Tibial artery (tissue), 4 donors: ENCODE measurements at regions not wholly inside any gene's neighbourhood (a gene's known extent, or its start where the extent isn't known, plus 50 kb on each side); places are given as distances from the start of the nearest gene placed in this dataset.

Experiments used
- DNase-seq, 2 donors: peaks; one replicate each; pipeline ENCODE4 v3.0.0-alpha.2; 2019
- H3K27ac ChIP-seq, 2 donors: fragments of 200-600 bp; sonication (generic) in 1 of 2; 1 replicate in 1 of 2; 2 replicates in 1 of 2; pipeline ENCODE4 v1.5.1; 2018 to 2019; ENCODE audit warnings: mild to moderate bottlenecking in 1 of 2
- H3K27me3 ChIP-seq, 2 donors: fragments of 200-600 bp; sonication (generic) in 1 of 2; one replicate each; pipeline versions ENCODE4 v1.5.1 to v1.6.0; 2016 to 2019
- H3K36me3 ChIP-seq, 3 donors: fragments of 200-600 bp; sonication (generic) in 2 of 3; one replicate each; pipeline ENCODE4 v1.5.1; 2016 to 2019; ENCODE audit warnings: mild to moderate bottlenecking in 2 of 3
- H3K4me1 ChIP-seq, 4 donors: fragments of 200-600 bp; sonication (generic) in 2 of 4; 1 replicate in 3 of 4; 2 replicates in 1 of 4; pipeline ENCODE4 v1.5.1; 2016 to 2019
- H3K4me3 ChIP-seq, 2 donors: fragments of 200-600 bp; sonication (generic) in 1 of 2; 1 replicate in 1 of 2; 2 replicates in 1 of 2; pipeline ENCODE4 v1.5.1; 2018 to 2019; ENCODE audit warnings: mild to moderate bottlenecking in 2 of 2
- H3K9me3 ChIP-seq, 3 donors: fragments of 200-600 bp; sonication (generic) in 1 of 3; one replicate each; pipeline ENCODE4 v1.5.1; 2016 to 2019
- intact Hi-C: fragments of 100-400 bp; cut with DNase I; formaldehyde crosslinking; loops from one replicate; pipeline ENCODE4 v1.15.0; 2023; ENCODE audit warnings: low total_unique reads
- TF ChIP-seq, protein P1 (sequence below), 2 experiments: fragments of 200-600 bp in 1 of 2; fragments of 450-650 bp in 1 of 2; IDR thresholded peaks; one replicate each; pipeline ENCODE4 v1.5.1; 2017 to 2019; ENCODE audit warnings: antibody characterized with exemption in 2 of 2, mild to moderate bottlenecking in 1 of 2, moderate library complexity in 1 of 2

DNA sequence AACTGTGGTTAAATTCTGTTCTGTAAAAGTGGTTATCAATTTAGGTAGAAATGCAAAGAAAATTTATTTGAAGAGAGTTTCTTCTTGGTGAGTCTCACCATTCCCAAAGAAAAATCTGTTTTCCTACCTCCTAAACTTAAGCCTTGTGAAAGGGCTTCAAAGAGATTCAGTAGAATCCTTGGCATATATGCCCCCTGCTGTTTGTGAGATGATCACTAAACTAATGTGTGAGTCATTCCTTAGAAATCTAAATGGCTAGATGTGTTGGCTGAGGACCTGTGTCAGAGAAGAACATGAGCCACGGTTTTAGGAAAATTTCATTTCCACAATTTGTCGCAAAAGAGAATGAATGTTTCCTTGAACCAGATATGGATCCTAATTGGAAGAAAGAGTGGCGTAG lies 260.9 kb downstream of the SLC7A11 start:
- TF ChIP-seq, protein P1, sequence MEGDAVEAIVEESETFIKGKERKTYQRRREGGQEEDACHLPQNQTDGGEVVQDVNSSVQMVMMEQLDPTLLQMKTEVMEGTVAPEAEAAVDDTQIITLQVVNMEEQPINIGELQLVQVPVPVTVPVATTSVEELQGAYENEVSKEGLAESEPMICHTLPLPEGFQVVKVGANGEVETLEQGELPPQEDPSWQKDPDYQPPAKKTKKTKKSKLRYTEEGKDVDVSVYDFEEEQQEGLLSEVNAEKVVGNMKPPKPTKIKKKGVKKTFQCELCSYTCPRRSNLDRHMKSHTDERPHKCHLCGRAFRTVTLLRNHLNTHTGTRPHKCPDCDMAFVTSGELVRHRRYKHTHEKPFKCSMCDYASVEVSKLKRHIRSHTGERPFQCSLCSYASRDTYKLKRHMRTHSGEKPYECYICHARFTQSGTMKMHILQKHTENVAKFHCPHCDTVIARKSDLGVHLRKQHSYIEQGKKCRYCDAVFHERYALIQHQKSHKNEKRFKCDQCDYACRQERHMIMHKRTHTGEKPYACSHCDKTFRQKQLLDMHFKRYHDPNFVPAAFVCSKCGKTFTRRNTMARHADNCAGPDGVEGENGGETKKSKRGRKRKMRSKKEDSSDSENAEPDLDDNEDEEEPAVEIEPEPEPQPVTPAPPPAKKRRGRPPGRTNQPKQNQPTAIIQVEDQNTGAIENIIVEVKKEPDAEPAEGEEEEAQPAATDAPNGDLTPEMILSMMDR (IDR thresholded peaks at IDR 0.05), result no peak
- Histone ChIP-seq H3K4me3 (no peak overlapping the region), H3K27ac (no peak overlapping the region), H3K4me1 (no peaks in the 10 kb centered on the region), H3K27me3 (no peaks in the 10 kb centered on the region), H3K9me3 (no peaks in the 10 kb centered on the region), H3K36me3 (no peaks in the 10 kb centered on the region)
- intact Hi-C loops, result no loop called here
- no peak for DNase-seq

DNA sequence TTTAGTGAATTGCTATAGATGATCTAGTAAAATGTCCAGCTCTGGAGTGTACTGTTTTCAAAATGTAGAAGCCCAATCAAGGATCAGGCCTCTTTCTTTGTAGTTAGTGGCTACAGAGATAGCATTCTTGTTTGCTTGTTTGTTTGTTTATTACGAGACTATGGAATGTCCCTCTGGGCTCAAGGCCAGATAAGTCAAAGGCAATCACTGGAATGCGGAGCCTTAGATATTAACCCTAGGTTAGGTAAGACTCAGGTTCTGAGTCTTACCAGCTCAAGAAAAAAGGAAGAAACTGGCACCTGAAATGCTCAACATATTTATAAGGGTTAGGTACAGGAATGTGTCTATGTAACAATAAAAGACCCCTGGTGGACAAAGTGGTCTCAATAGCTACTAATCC lies 261.5 kb downstream of the SLC7A11 start:
- Histone ChIP-seq H3K4me1 (no peaks in the 10 kb centered on the region), H3K27ac (no peak overlapping the region), H3K27me3 (no peaks in the 10 kb centered on the region), H3K9me3 (no peaks in the 10 kb centered on the region), H3K4me3 (no peak overlapping the region), H3K36me3 (no peaks in the 10 kb centered on the region)
- TF ChIP-seq, protein P1 (IDR thresholded peaks at IDR 0.05), result no peak
- intact Hi-C loops, result no loop called here
- DNase-seq, result no peak

DNA sequence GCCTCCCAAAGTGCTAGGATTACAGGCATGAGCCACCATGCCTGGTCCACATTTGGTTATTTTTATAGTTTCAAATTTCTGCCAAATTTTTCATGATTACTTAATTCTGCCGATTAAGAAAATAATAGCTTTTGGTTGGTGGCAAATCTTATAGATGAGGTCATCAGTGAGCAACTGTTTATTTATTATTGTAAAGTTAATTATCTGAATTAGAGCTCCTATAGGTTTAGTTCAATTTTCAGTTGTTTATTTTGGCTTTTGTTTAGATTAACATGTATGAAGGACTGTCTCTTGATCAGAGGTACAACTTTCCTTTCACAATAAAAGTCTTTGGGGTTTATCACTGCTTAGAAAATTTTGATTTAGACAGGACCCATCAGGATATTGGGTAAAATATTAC lies 262.2 kb downstream of the SLC7A11 start:
- H3K4me1 ChIP-seq, result no peaks in the 10 kb centered on the region
- intact Hi-C loops, result no loop called here
- no peaks in the 10 kb centered on the region for H3K9me3 ChIP-seq
- TF ChIP-seq, protein P1 (IDR thresholded peaks at IDR 0.05), result no peak
- no peak overlapping the region for H3K4me3 ChIP-seq
- H3K36me3 ChIP-seq, result no peaks in the 10 kb centered on the region
- H3K27me3 ChIP-seq, result no peaks in the 10 kb centered on the region
- H3K27ac ChIP-seq, result no peak overlapping the region
- no peak for DNase-seq

DNA sequence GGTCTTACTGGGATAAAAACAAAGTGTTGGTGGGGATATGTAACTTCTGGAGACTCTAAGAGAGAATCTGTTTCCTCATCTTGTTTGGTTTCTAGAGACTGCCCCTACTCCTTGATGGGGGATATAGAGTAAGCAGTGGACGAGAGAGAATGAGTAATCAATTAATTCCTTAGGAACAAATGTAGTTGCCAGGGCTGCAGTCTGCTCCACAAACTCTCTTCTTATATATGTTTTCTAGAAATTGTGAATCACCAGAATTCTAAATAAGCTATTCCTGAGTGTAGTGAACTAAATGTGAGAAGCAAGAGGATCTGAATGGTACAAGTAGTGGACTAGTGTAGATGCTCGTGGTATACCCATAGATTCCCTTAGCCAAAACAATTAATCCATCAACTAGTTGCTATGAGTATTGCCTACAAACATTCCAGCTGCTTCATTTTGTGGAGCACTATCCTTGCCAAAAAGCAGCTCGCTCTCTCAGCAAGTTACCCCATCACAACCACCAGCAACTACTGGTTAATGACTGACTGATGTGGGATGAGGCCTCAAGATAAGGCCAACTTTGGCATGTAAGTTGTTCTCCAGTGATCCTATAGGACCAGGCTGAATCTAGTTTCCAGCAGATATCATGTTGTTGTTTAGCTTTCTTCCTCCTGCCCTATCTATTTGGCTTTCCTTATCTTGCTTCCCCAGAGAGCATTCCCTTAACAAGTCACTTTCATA lies 273.0 kb downstream of the SLC7A11 start:
- H3K4me1 ChIP-seq, result no peaks in the 10 kb centered on the region
- no peaks in the 10 kb centered on the region for H3K27me3 ChIP-seq
- intact Hi-C loops, result no loop called here
- H3K36me3 ChIP-seq, result no peaks in the 10 kb centered on the region
- H3K4me3 ChIP-seq, result no peak overlapping the region
- TF ChIP-seq, protein P1 (IDR thresholded peaks at IDR 0.05), result no peak
- no peak overlapping the region for H3K27ac ChIP-seq
- no peaks in the 10 kb centered on the region for H3K9me3 ChIP-seq
- DNase-seq, result no peak

DNA sequence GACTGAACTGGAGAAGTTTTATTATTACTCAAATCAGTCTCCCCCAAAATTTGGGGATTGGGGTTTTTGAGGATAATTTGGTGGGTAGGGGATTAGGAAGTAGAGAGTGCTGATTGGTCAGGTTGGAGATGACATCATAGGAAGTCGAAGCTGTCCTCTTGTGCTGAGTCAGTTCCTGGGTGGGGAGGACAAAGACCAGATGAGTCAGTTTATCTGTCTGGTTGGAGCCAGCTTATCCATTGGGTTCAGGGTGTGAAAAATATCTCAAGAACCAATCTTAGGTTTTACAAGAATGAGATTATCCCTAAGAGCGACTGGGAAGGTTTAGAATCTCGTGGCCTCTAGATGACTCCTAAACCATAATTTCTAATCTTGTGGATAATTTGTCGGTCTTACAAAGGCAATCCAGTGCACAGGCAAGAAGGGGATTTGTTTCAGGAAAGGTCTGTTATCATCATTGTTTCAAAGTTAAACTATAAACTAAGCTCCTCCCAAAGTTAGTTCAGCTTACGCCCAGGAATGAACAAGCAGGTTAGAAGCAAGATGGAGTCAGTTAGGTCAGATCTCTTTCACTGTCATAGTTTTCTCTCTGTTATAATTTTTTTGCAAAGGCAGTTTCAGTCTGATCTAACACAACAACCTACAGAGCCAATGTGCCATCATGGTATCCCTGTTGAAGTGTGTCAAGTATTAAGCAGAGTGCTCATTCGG lies 274.5 kb downstream of the SLC7A11 start:
- H3K36me3 ChIP-seq, result no peaks in the 10 kb centered on the region

More for the DNA sequence above, 274.5 kb downstream of the SLC7A11 start:
- Histone ChIP-seq H3K27ac (no peak overlapping the region), H3K4me3 (no peak overlapping the region), H3K27me3 (no peaks in the 10 kb centered on the region), H3K9me3 (no peaks in the 10 kb centered on the region), H3K4me1 (no peaks in the 10 kb centered on the region)
- intact Hi-C loops, result no loop called here
- TF ChIP-seq, protein P1 (IDR thresholded peaks at IDR 0.05), result no peak
- no peak for DNase-seq
